IMR-90 (cell line): ENCODE measurements at regions not wholly inside any gene's neighbourhood (a gene's known extent, or its start where the extent isn't known, plus 50 kb on each side); places are given as distances from the start of the nearest gene placed in this dataset.

Experiments
- ATAC-seq: fragments of 200-7000 bp; cut with Tn5 transposase; 2 replicates; pipeline ENCODE4 v1.9.1; 2020; ENCODE audit warnings: low read depth, mild to moderate bottlenecking, moderate library complexity
- BruUV-seq: library from RNA; stranded (reverse); fragments of 400-500 nt; replicated peaks from 2 replicates; lab custom pipeline; 2021; lab: Mats Ljungman, UMichigan
- CTCF ChIA-PET: fragments of 300-600 bp; formaldehyde crosslinking; extraction: SDS; loops from one replicate; lab custom pipeline; 2021; ENCODE audit warnings: antibody characterized with exemption; lab: Yijun Ruan, JAX
- POLR2A ChIA-PET: fragments of 300-600 bp; sonication (Branson Sonifier 250); formaldehyde crosslinking; loops from one replicate; lab custom pipeline; 2022; ENCODE audit warnings: antibody characterized with exemption; ENCODE audit not compliant: unreplicated experiment; lab: Charles Lee
- DNase-seq: peaks from one replicate; pipeline ENCODE4 v3.0.0; 2013
- H2AFZ ChIP-seq: replicated peaks from 2 replicates; pipeline ENCODE3; 2013; ENCODE audit warnings: low read length, mild to moderate bottlenecking; ENCODE audit not compliant: poor library complexity
- H2AK5ac ChIP-seq: 2 replicates; pipeline ENCODE4 v1.6.1; 2013; ENCODE audit warnings: low read depth, low read length, inconsistent platforms
- H2AK9ac ChIP-seq: replicated peaks from 2 replicates; pipeline ENCODE3; 2013; ENCODE audit warnings: mild to moderate bottlenecking, low read depth, low read length, moderate library complexity; ENCODE audit not compliant: poor library complexity
- H2BK120ac ChIP-seq: 2 replicates; pipeline ENCODE4 v1.6.1; 2013; ENCODE audit warnings: low read depth, low read length, inconsistent platforms
- H2BK15ac ChIP-seq: 3 replicates; pipeline ENCODE4 v1.6.1; 2013; ENCODE audit warnings: low read depth, low read length, inconsistent platforms
- H2BK20ac ChIP-seq: 2 replicates; pipeline ENCODE4 v1.6.1; 2013; ENCODE audit warnings: low read depth, mild to moderate bottlenecking, inconsistent platforms, low read length, moderate library complexity
- H2BK5ac ChIP-seq: 2 replicates; pipeline ENCODE4 v1.6.1; 2013; ENCODE audit warnings: mild to moderate bottlenecking, low read depth, low read length, inconsistent platforms; ENCODE audit not compliant: poor library complexity, severe bottlenecking
- H3K14ac ChIP-seq: replicated peaks from 2 replicates; pipeline ENCODE4 v1.6.1; 2013; ENCODE audit warnings: low read depth, low read length, inconsistent platforms
- H3K18ac ChIP-seq: 2 replicates; pipeline ENCODE4 v1.6.1; 2013; ENCODE audit warnings: low read depth, low read length, control low read depth
- H3K23ac ChIP-seq: 2 replicates; pipeline ENCODE4 v1.6.1; 2013; ENCODE audit warnings: low read depth, low read length, inconsistent platforms
- H3K27ac ChIP-seq: 2 replicates; pipeline ENCODE4 v1.5.1; 2013; ENCODE audit warnings: mild to moderate bottlenecking, control low read depth, low read length; ENCODE audit not compliant: insufficient read depth
- H3K27me3 ChIP-seq: 2 replicates; pipeline ENCODE4 v1.6.1; 2013; ENCODE audit warnings: low read length; ENCODE audit not compliant: control insufficient read depth, insufficient read depth
- H3K36me3 ChIP-seq: 2 replicates; pipeline ENCODE4 v1.6.1; 2013; ENCODE audit warnings: low read length, mixed read lengths; ENCODE audit not compliant: control insufficient read depth, insufficient read depth
- H3K4ac ChIP-seq: 2 replicates; pipeline ENCODE4 v1.6.1; 2013; ENCODE audit warnings: low read depth, low read length, inconsistent platforms
- H3K4me1 ChIP-seq: 2 replicates; pipeline ENCODE4 v1.6.1; 2013; ENCODE audit warnings: low read length, mixed read lengths; ENCODE audit not compliant: control insufficient read depth, insufficient read depth
- H3K4me2 ChIP-seq: 2 replicates; pipeline ENCODE4 v1.6.1; 2013; ENCODE audit warnings: low read depth, mild to moderate bottlenecking, control low read depth, low read length, moderate library complexity
- H3K4me3 ChIP-seq: 2 replicates; pipeline ENCODE4 v1.5.1; 2013; ENCODE audit warnings: low read depth, mild to moderate bottlenecking, control low read depth, low read length, moderate library complexity; ENCODE audit not compliant: insufficient read depth
- H3K56ac ChIP-seq: 2 replicates; pipeline ENCODE4 v1.6.1; 2013; ENCODE audit warnings: low read length, inconsistent platforms; ENCODE audit not compliant: insufficient read depth; ENCODE audit errors: extremely low read depth
- H3K79me1 ChIP-seq, 2 experiments: 2 replicates each; pipeline ENCODE4 v1.6.1; 2013; ENCODE audit warnings: low read length in 2 of 2, inconsistent platforms in 1 of 2, low read depth in 1 of 2
- H3K9ac ChIP-seq: 2 replicates; pipeline ENCODE4 v1.6.1; 2013; ENCODE audit warnings: low read depth, low read length, control low read depth
- H3K9me1 ChIP-seq: 2 replicates; pipeline ENCODE4 v1.6.1; 2013; ENCODE audit warnings: low read length, inconsistent platforms; ENCODE audit not compliant: insufficient read depth
- H3K9me3 ChIP-seq: 2 replicates; pipeline ENCODE4 v1.6.1; 2013; ENCODE audit warnings: low read length; ENCODE audit not compliant: control insufficient read depth, insufficient read depth
- H4K20me1 ChIP-seq: 2 replicates; pipeline ENCODE4 v1.6.1; 2013; ENCODE audit warnings: low read length, inconsistent platforms; ENCODE audit not compliant: insufficient read depth
- H4K5ac ChIP-seq: 2 replicates; pipeline ENCODE4 v1.6.1; 2013; ENCODE audit warnings: mild to moderate bottlenecking, low read depth, low read length, control low read depth
- H4K8ac ChIP-seq, 2 experiments: 2 replicates each; pipeline ENCODE4 v1.6.1; 2013; ENCODE audit warnings: low read depth in 2 of 2, low read length in 2 of 2, control low read depth in 1 of 2, inconsistent platforms in 1 of 2
- H4K91ac ChIP-seq: 2 replicates; pipeline ENCODE4 v1.6.1; 2013; ENCODE audit warnings: low read depth, low read length, inconsistent platforms; ENCODE audit not compliant: insufficient read depth
- BHLHE40 ChIP-seq: fragments of 150-350 bp; IDR thresholded peaks from 2 replicates; pipeline ENCODE4 v1.6.1; 2016; ENCODE audit warnings: mild to moderate bottlenecking, low read depth, low read length
- CEBPB ChIP-seq: IDR thresholded peaks from 2 replicates; pipeline ENCODE4 v1.6.1; 2012; ENCODE audit warnings: low read depth, low read length, improper control_type of control experiment
- CHD1 ChIP-seq: IDR thresholded peaks from 2 replicates; pipeline ENCODE4 v1.6.1; 2012; ENCODE audit warnings: low read depth, low read length, improper control_type of control experiment
- CTCF ChIP-seq: conservative IDR thresholded peaks from 2 replicates; pipeline ENCODE4 v1.5.1; 2012; ENCODE audit warnings: mild to moderate bottlenecking, low read depth, low read length, improper control_type of control experiment
- MAFK ChIP-seq: IDR thresholded peaks from 2 replicates; pipeline ENCODE4 v1.6.1; 2012; ENCODE audit warnings: low read depth, low read length, improper control_type of control experiment
- MAZ ChIP-seq: IDR thresholded peaks from 2 replicates; pipeline ENCODE4 v1.6.1; 2012; ENCODE audit warnings: low read depth, mild to moderate bottlenecking, low read length, improper control_type of control experiment, moderate library complexity, borderline replicate concordance
- NFE2L2 ChIP-seq: fragments of 150-350 bp; IDR thresholded peaks from 2 replicates; pipeline ENCODE4 v1.6.1; 2016; ENCODE audit warnings: low read depth, mild to moderate bottlenecking, low read length
- POLR2A ChIP-seq: IDR thresholded peaks from 2 replicates; pipeline ENCODE4 v1.6.1; 2012; ENCODE audit warnings: mild to moderate bottlenecking, low read depth, low read length
- RAD21 ChIP-seq: IDR thresholded peaks from 2 replicates; pipeline ENCODE4 v1.6.1; 2012; ENCODE audit warnings: low read length, improper control_type of control experiment
- RCOR1 ChIP-seq: IDR thresholded peaks from 2 replicates; pipeline ENCODE4 v1.6.1; 2012; ENCODE audit warnings: mild to moderate bottlenecking, low read length, improper control_type of control experiment; ENCODE audit not compliant: insufficient replicate concordance
- RFX5 ChIP-seq: IDR thresholded peaks from 2 replicates; pipeline ENCODE4 v1.8.0; 2012; ENCODE audit warnings: low read depth, mild to moderate bottlenecking, low read length, moderate library complexity
- SMC3 ChIP-seq: fragments of 150-350 bp; IDR thresholded peaks from 2 replicates; pipeline ENCODE4 v1.6.1; 2016; ENCODE audit warnings: low read depth, mild to moderate bottlenecking, antibody characterized with exemption, low read length, moderate library complexity
- USF2 ChIP-seq: fragments of 150-350 bp; IDR thresholded peaks from 2 replicates; pipeline ENCODE4 v1.6.1; 2017; ENCODE audit warnings: mild to moderate bottlenecking, antibody characterized with exemption, low read length, low read depth
- WGBS, 2 experiments: methylation state at CpG; one replicate each; pipeline versions ENCODE4 v1.1.5 to v1.1.7; 2013; ENCODE audit warnings: missing lambda C conversion rate in 2 of 2; ENCODE audit not compliant: insufficient read length in 1 of 2; ENCODE audit errors: extremely low coverage in 2 of 2; 5-methylcytosine and 5-hydroxymethylcytosine counted together
- dilution Hi-C: fragments of 300-500 bp; cut with HindIII; formaldehyde crosslinking; loops from one replicate; pipeline ENCODE4 v1.14.3; 2018; ENCODE audit warnings: low sequenced_read_pairs; ENCODE audit not compliant: unreplicated experiment
- in situ Hi-C: fragments of 300-500 bp; cut with MboI; formaldehyde crosslinking; loops from 3 replicates; pipeline ENCODE4 v1.14.3; 2019; ENCODE audit warnings: low sequenced_read_pairs, inconsistent platforms, mixed read lengths
- intact Hi-C: fragments of 100-400 bp; cut with micrococcal nuclease; formaldehyde crosslinking; loops from 2 replicates; pipeline ENCODE4 v1.10.0; 2022
- TF ChIP-seq, protein P1 (sequence below): fragments of 150-350 bp; IDR thresholded peaks from 2 replicates; pipeline ENCODE4 v1.6.1; 2016; ENCODE audit warnings: low read depth, mild to moderate bottlenecking, low read length, moderate library complexity, borderline replicate concordance

GRCh38 chr12:91562476-91562875 is 379.9 kb upstream of the DCN start:
- intact Hi-C loops: no loop called here
- H2BK120ac ChIP-seq: no peak overlapping the region
- DNase-seq (peak; percentile 2), ATAC-seq (no peak; the same call in 1 of the 2 replicates)
- H3K18ac ChIP-seq: no peak overlapping the region
- H3K9me1 ChIP-seq: no peaks in the 10 kb centered on the region
- H4K20me1 ChIP-seq: no peaks in the 10 kb centered on the region
- POLR2A ChIA-PET: no interaction called here
- no TSS peak for BruUV-seq
- dilution Hi-C loops: no loop called here
- no peak overlapping the region for H4K5ac ChIP-seq
- no peak overlapping the region for H3K56ac ChIP-seq
- no peak overlapping the region for H2BK20ac ChIP-seq
- no peak overlapping the region for H2AFZ ChIP-seq
- H2BK5ac ChIP-seq: no peak overlapping the region
- H3K27me3 ChIP-seq: no peaks in the 10 kb centered on the region
- H2AK5ac ChIP-seq: no peak overlapping the region
- no CpG with 5 or more reads among the region's 1 CpG for WGBS, 2 experiments
- no peak overlapping the region for H3K14ac ChIP-seq
- in situ Hi-C loops: no loop called here
- H3K9me3 ChIP-seq: no peaks in the 10 kb centered on the region
- peak overlapping the region; percentile 89 for H3K4me2 ChIP-seq
- H4K8ac ChIP-seq: no peak overlapping the region
- no peak overlapping the region for H4K91ac ChIP-seq
- CTCF ChIA-PET: interaction anchor here (1.2 to 4.2 kb wide), 2 partner anchors 15 to 44 kb away, joined by 3 to 13 read pairs; no protein-coding TSS in a partner anchor
- H2BK15ac ChIP-seq: no peak overlapping the region
- no peaks in the 10 kb centered on the region for H3K79me1 ChIP-seq
- H3K23ac ChIP-seq: no peak overlapping the region
- H3K4me1 ChIP-seq: no peaks in the 10 kb centered on the region
- no peaks in the 10 kb centered on the region for H3K36me3 ChIP-seq
- no peak overlapping the region for H3K4ac ChIP-seq
- no peak overlapping the region for H2AK9ac ChIP-seq
- H3K4me3 ChIP-seq: no peak overlapping the region
- no peak for TF ChIP-seq CTCF
- no peak for TF ChIP-seq MAZ
- TF ChIP-seq SMC3: no peak
- no peak for TF ChIP-seq RAD21
- no peak for TF ChIP-seq MAFK
- TF ChIP-seq, protein P1, sequence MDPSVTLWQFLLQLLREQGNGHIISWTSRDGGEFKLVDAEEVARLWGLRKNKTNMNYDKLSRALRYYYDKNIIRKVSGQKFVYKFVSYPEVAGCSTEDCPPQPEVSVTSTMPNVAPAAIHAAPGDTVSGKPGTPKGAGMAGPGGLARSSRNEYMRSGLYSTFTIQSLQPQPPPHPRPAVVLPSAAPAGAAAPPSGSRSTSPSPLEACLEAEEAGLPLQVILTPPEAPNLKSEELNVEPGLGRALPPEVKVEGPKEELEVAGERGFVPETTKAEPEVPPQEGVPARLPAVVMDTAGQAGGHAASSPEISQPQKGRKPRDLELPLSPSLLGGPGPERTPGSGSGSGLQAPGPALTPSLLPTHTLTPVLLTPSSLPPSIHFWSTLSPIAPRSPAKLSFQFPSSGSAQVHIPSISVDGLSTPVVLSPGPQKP: no peak
- no peak for TF ChIP-seq CEBPB
- TF ChIP-seq USF2: no peak
- TF ChIP-seq NFE2L2: no peak
- no peak for TF ChIP-seq BHLHE40
- no peak for TF ChIP-seq POLR2A
- no peak for TF ChIP-seq RCOR1
- TF ChIP-seq RFX5: no peak
- no peak for TF ChIP-seq CHD1
- no peak overlapping the region for H3K27ac ChIP-seq
- no peak overlapping the region for H3K9ac ChIP-seq
